GM18907 (cell line): ENCODE measurements at regions not wholly inside any gene's neighbourhood (a gene's known extent, or its start where the extent isn't known, plus 50 kb on each side); places are given as distances from the start of the nearest gene placed in this dataset.
A peak's percentile ranks its signal among the peaks of the same experiment; 100 is the strongest.
"Not testable (repeated sequence)": the region's sequence is repeated elsewhere in the genome, so short reads cannot be mapped to it uniquely, and the experiment has no call there.

ENCODE experiments used
- ATAC-seq: cut with Tn5 transposase; IDR thresholded peaks from one replicate; pipeline ENCODE4 v1.9.1; 2021; ENCODE audit warnings: mild to moderate bottlenecking, moderate library complexity; ENCODE audit not compliant: unreplicated experiment

DNA sequence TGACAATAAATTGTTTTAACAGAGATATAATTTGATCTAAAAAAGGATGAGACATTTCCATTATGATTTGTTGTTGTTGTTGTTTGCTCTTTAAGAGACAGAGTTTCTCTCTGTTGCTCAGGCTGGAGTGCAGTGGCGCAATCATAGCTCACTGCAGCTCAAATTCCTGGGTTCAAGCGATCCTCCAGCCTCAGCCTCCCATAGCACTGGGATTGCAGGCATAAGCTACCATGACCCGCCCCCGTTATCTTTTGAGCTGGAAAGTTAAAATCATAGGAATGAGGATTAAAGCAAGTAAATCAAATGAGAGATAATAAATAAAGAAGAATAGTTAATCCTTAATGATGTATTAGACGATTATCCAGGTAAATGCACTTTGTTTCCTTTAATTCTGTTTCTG lies 224.4 kb upstream of the SMIM31 start:
- ATAC-seq = no peak

DNA sequence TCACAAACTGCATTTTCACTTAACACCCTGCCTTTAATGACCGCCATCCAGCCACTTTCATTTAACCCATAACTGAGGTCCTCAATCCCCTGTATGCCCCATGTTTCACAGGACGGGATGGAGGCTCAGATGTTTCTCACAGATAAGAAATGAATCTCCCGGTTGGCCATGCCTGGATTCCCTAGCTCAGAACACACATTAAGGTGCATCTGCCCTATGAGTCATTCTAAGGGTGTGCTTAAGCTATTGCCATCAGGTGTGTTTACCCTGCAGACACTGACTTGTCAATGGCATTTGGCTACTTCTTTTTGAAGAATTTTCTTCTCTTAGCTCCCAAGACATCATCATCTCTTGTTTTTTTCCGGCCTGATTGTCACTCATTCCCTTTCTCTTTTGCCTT lies 222.6 kb upstream of the SMIM31 start:
- ATAC-seq = no peak

DNA sequence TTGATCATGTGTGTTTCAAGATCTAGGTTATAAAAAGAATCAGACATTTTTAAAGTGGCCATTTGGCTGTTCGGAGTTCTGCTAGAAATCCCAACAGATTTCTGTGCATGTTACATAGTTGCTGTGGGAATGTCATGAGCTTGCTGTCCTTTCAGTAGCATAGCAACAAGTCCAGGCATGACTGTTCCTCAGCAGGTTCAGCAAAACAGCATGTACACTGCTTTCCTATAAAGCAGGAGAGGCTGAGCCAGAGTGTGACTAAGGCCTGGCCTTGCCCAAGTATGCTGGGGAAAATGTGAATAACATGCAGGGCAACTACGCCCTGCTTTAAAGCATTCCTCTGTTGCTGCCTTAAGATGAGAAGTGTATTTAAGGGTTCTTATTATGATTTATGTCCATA lies 217.1 kb upstream of the SMIM31 start:
- ATAC-seq = no peak

DNA sequence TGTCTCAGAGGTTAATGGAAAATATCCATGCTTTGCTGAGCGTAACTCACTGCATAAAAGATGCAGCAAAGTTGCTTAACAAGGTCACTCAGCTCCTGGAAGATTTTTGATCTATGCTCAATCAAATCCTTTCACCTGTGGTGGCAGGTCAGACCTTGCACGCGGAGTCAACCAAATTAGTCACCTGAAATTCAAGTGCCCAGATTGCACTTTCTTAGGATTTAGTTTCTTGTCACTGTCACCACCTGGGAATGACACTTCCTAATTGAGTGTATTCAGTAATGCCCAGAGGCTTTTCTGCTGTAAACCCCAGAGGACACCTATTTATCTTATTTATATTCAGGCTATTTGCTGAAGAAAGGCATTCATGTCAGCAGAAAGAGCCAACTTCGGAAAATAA lies 215.8 kb upstream of the SMIM31 start:
- no peak for ATAC-seq

DNA sequence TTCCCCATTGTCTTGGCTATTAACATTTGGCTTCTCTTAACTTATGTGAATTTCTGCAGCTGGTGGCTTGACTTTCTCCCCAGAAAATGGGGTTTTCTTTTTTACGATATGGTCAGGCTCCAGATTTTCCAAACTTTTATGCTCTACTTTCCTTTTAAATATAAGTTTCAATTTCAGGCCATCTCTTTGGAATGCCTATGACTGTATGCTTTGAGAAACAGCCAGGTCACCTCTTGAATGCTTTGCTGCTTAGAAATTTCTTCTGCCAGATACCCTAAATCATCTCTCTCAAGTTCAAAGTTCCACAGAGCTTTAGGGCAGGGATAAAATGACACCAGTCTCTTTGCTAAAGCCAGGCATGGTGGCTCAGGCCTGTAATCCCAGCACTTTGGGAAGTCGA lies 212.9 kb upstream of the SMIM31 start:
- ATAC-seq = no peak

DNA sequence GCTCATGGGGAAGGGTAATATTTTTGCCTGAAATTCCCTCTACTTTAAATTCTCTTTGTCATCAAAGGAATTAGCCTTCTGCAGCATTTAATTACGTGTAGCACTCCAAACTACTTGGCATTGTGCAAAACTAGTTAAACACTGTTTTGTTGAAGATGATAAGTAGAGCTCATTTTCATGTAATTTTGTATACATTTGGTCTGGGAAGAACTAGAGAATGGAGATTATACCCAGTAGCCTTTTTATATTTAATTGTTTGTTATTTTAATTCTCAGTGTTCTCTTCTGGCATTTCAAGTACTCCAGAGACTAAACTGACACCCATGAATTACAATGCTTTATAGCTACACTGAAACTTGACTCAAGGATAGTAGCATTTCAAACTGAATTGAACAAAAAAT lies 211.5 kb upstream of the SMIM31 start:
- no peak for ATAC-seq

DNA sequence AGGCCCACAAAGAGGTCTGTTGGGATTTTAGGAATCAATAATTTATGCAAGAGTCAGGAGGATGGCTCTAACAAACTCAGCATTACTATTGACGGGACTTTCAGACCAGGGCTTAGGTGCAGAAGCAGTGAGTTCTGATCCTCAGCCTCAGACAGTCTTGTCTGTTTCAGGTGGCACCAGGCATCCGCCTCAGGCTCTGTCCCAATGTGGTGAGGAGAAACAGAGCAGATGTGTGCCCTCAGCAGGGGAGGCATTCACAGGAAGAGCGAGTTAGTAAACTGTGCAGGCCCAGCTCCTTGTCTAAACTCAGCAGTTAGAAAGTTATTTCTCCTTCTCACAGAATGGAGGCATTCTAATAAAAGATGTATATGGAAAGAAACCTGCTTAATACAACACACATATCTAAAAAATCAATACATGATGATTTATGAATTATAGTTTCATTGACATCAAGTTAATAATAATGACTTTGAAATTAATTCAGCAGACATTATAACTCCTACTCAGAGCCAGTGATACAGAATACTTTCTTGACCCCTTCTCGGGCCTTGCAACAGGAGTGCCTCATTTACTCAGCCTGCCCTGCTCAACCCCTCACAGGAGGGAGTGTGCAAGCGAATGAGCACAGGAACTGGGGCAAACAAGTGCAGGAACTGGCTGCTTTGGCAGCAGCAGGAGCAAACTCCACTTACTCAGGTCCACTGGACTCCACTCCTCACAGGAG lies 202.8 kb upstream of the SMIM31 start:
- no peak for ATAC-seq

DNA sequence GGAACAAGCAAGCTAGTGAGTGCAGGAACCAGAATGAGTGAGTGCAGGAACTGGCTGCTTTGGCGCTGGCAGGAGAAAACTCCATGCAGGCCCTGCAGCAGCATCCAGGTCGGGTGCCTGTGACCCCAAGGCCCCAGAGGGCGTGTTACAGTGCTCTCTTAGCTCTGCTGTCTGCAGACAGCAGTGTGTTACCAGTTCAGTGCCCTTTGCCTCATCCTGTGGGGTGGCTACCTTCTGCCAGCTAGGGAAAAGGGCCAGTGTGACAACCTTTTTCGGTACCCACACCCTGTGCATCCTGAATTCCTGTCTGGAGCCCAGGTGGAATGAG lies 202.3 kb upstream of the SMIM31 start:
- no peak for ATAC-seq

DNA sequence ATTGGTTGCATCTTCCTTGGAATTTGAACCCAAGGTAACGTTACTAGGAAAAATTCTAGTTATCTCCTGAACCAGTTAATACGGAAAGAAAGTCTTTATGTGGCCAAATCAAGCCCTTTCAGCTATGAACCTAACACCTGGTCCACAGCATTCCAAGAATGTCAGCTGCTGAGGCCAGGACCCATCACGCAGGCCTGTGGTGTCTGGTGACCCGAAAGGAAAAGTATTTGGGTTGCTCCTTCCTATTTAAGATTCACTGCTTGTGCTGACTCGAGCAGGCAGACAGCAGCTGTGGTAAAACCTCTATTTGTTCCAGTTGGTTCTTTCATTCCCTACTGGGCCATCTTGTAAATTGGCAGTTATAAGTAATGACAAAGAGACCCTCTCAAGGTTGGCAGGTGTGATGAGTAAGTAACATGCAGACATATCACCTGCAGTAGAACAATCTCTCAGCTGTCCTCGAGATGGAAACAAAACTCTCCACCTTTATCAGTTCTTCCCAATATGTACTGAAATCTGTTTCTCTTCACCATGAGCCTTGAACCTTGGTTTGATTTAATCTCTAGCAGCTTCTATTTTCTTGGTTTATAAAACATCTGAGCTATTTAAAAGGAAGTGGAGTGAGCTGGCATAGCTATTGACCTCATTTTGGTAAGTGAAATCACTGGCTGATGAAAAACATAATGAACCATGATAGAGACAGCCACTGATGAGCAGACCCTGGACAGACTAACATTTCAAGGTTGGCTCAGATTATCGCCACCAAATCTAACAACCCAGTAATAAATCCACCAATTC lies 182.1 kb upstream of the SMIM31 start:
- ATAC-seq = no peak

DNA sequence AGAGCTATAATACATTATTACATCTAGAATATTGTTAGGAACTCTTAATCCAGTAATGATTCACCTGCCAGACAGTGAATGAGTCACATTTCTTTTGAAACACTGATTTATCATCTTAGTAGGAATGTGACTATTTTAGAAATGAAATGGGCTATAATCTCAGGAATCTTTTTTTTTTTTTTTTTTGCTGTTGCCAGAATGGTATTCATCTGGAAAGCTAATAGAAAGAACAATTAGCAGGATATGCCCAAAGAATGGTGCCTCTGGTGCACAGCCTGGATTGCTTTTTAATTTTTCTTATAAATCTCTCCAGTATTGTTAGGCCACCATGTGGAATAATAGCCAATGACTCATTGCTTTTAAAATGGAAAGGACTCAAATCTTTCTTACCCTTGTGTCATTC lies 181.1 kb upstream of the SMIM31 start:
- no peak for ATAC-seq

DNA sequence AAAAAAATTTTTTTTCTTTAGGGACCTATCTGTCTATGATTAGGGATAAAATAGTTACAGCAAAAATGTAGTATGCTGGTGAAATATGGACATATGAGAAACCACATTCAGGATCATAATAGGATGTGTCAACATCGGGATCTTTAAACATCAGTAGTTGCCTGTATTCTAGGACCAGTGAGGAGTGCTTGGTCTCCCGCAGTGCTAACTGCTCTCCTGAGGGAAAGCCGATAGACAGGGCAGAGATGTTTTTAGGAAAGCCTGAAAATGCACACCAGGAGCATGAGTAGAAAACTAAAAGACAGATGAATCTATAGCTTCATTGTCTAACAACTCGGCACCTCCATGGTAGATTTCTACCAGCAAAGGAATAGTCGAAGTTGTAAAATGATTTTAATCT lies 178.1 kb upstream of the SMIM31 start:
- ATAC-seq = no peak

DNA sequence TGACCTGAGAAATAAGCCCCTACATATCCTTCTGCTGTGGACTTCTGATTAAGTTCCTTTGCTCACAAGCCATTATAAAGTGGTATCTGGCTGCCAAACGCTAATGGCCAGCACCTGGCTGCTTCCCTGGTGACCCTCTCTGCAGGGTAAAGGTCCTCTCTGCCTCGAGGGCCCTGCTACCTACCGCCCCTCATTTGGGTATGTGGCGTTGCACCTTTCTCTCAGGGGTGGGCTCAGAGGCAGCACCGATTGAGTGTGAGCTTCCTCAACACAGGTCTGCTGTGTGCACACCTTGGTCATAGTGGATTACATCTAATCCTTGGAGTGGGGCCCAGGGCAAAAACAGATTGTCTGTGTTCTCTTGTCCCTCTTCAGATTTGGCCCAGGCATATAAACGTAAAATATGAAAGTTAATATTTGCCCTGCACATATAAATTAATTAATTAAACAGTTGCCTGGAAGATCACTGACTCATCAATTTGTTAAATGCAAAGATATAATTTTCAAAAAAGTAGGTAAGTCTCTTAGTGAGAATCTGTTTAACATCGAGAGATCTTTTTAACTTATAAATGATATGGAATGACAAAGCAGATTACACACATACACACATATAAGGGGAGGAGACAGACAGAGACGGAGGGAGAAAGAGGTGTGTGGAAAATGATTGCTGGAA lies 174.5 kb upstream of the SMIM31 start:
- no peak for ATAC-seq

DNA sequence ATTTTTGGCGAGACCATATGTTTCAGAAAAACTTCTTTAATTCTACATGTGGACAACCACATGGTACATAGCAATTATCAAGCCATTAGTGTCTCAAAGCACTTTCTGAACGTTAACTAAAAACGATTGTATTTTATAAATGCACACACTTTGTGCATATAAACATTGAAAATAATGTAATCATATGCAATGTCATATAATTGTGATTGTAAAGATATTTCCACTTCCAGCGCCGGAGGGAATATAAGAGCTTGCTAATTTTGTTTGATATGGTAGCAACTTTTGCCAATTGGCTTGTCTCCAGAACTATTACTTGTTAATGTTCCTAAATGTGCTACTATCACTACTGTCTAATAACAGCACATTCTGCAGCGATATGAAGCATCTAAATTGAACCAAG lies 162.3 kb upstream of the SMIM31 start:
- no peak for ATAC-seq

DNA sequence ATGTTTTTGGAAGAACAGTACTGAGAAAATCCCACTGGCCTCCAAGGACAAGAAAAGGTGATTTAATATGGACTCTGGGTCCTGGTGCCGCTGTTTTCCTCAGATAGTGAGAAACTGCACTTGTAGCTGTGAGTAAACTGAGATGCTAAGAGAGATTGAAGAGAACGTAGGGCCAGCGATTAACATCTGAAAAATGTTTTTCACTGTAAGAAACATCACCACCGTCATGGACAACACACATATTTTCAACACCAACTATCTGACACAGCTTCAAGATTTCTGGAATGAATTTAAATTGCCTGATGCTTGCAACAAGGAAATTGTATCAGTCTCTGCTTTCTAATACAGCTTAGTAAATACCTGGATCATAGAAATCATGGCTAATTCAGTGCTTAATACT lies 158.2 kb upstream of the SMIM31 start:
- ATAC-seq = no peak

DNA sequence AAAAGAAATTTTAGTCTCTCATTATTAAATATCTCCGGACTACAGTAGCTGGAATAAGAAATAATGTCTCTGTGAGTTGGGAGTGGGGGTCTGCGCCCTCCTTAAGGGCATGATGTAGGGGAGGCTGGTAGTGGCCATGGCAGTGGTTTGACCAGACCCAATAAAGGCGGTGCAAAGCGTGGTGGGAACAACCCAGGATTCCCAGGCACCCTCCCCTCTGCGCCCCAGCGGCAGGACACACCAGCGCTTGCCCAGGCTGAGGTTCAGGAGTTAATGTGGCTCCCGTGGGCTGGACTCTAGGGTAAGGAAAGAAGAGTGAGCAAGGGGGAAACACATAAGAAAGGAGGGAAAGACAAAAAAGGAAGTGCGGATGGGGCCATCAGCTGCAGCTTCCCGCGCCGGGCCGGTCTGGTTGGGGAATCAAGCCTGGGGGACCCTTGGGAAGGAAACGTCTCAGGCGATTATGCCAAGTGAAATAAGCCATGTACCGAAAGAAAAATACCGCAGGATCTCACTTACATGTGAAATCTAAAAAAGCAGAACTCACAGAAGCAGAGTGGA lies 157.5 kb upstream of the SMIM31 start:
- ATAC-seq = no peak

DNA sequence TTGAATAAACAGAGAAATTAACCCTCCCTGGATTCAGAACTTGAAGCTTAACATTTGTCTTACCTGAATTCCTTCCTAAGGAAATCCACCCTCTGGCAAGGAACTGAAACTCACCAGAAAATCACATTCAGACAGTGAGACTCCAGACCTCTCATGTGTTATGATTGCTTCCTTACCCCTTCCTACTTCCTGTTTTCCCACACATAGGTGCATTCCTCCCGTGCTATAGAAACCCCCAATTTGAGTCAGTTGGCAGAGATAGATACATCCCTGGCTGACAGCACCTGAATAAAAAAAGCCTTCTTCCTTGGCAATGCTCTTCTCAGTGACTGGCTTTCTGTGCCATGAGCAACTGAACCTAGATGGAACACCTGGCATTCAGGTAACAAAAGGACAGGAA lies 157.0 kb upstream of the SMIM31 start:
- ATAC-seq = no peak

DNA sequence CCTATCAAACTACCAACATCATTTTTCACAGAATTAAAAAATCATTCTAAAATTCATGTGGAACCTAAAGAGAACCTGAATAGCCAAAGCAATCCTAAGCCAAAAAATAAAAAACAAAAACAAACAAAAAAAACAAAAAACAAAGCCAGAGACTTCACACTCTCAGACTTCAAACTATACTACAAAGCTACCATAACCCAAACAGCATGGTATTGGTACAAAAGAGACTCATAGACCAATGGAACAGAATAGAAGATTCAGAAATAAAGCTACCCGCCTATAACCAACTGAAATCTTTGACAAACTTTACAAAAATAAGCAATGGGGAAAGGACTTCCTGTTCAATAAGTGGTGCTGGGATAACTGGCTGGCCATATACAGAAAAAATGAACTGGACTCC lies 152.3 kb upstream of the SMIM31 start:
- no peak for ATAC-seq

DNA sequence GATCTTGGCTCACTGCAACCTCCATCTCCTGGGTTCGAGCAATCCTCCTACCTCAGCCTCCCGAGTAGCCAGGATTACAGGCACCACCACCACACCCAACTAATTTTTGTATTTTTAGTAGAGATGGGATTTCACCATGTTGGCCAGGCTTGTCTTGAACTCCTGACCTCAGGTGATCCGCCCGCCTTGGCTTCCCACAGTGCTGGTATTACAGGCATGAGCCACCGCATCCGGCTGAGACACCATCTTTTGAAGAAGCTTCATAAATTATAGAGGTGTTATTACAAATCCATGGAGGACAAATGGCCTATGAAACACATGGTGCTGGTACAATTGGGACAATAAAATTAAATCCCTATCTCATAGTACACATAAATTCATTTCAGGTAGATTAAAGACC lies 148.1 kb upstream of the SMIM31 start:
- not testable (repeated sequence) for ATAC-seq

DNA sequence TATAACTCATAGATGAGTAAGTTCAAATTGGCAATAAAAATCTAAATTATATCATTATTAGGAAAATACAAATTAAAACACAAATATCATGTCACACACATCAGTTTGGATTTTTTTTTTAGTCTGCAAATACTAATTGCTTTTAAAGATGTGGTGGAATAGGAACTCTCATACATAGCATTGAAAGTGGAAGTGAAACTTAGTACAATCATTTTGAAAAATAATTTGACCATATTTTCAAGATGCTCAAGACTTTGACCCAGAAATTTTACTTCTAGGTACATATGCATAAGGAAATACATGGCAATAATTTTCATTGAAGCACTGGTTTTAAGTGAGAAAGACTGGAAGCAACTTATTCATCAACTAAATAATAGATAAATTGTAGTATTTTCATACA lies 147.5 kb upstream of the SMIM31 start:
- peak; percentile 100 for ATAC-seq

DNA sequence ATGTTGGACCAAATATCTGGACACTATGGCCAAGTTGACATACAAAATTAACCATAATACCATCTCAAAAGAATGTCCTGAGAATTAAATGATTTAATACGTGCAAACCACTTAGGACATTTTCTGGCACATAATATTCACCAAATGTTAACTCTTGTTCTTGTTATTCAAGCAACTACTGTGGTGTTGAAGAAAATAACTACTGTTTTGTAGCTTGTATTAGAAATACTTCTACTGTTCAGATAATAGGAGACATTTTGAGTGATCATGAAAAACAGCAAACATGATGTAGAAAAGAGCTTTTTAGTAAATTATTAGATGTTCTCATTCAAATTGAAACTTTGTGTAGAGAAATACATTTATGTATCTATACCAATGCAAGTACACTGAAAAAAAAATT lies 140.7 kb upstream of the SMIM31 start:
- ATAC-seq = no peak

DNA sequence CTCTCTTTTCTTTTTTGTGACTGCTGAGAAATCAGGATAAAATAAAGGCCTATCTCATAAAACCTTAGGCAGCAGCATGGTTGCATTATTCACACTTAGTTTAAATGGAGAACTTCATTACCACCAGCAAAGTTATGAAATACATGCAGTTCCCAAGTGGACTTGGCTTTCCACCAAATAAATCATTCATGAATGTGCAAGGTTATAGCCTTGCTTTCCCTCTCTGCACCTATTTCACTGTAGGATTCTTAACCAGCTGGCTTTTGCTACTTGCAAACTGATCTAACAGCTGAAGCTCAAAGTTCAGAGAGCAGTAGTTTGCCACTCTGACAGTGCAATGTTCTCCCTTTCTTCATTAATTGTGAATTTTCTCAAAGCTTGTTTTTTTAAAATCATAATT lies 140.1 kb upstream of the SMIM31 start:
- no peak for ATAC-seq

DNA sequence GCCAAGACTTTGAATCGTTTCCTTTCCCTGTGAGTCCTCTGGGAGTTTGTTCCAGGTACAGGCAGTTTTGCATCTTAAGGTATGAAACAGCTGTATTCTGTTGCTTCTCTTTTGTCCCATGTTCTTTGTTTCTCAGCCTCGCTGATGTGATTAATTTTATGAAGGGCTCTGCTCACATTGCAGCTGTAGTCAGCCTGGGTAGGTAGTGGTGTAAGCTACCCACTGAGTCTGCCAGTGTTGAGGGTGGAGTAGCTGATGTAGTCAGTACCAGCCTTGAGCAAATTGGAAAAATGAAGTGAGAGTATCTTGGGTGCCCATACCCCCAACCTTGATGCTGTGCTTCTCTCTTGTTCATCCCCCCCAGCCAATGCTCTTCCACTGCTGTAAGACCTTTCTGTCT lies 139.6 kb upstream of the SMIM31 start:
- ATAC-seq = no peak
